Renal pelvis (tissue), 1 donor: ENCODE measurements at regions not wholly inside any gene's neighbourhood (a gene's known extent, or its start where the extent isn't known, plus 50 kb on each side); places are given as distances from the start of the nearest gene placed in this dataset.
"Not testable (repeated sequence)": the region's sequence is repeated elsewhere in the genome, so short reads cannot be mapped to it uniquely, and the experiment has no call there.

Experiments
- DNase-seq: peaks from one replicate; pipeline ENCODE4 v3.0.0-alpha.2; 2013

- no peak for DNase-seq
These were observed 81.6 kb upstream of the KLF4 start for GRCh38 chr9:107571148-107571547.

- no peak for DNase-seq
These were observed 79.6 kb upstream of the KLF4 start for GRCh38 chr9:107569174-107569573.

- not testable (repeated sequence) for DNase-seq
These were observed 78.8 kb upstream of the KLF4 start for GRCh38 chr9:107568406-107568805.

- DNase-seq: no peak
These were observed 77.9 kb upstream of the KLF4 start for GRCh38 chr9:107567462-107567861.

DNA sequence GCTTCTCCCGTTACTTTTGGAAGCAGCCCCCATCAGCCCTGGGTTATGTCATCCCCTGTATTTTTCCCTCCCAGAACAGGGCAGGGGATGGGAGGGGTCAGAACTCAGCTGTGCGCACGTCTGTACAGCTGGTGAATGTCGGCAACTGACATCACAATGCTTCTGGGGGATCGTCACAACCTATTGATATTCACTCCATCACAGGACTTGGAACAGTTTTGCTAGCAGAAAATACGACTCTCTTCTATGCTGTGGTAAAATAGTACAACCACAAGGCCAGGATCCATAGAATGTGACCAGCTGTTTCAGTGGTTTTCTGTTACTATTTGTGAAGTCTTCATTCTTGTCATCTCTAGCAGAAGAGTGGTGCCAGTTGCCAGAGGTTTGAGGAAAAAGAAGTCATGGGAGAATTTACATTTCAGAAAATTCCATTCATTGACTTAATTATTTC, 77.1 kb upstream of the KLF4 start:
- DNase-seq: no peak

DNA sequence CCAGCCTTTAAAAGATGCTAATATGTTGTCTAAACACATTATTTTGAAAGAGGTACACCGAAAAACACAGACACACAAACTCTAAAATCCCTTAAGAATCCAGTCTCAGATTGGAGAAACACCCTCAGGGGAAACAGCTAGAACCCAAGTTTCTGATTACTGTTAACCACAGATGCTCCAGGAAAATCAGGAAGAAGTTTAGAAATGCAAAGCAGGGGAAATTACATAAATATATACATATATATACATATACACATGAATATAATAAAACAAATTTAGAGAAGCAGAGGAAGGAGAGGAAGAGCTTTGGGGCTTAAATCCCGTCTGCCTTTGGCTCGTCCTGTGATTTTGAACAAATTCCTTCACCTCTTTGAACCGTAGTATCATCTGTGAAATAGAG, 73.2 kb upstream of the KLF4 start:
- DNase-seq: no peak

DNA sequence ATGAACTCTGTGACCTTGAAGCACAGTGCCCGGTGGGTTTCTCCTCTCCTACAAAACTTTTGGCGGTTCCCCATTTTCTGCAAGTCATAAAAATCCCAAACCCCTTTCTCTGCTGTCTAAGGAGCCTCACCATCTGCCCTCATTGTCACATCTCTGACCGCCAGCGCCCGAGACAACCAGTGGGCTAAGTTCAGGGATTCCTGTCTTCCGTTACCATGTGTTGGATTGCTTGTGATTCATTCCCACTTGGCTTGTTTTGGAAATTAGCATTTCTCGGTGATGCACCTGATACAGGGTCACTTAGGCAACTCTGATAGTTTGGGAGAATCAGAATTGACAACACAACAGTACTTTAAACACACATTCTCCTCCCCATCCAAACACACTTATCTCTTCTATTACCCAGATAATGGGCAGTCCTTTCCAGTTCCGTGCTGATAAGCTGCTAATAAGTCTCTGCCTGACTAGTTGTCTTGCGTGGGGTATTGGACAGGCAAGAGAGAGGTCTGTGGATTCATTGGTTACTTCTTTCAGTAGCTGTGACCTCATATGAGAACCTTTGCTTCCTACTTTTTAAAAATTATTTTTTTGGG, 70.0 kb upstream of the KLF4 start:
- no peak for DNase-seq

GRCh38 chr9:107557236-107557990, 67.8 kb upstream of the KLF4 start:
- no peak for DNase-seq

DNA sequence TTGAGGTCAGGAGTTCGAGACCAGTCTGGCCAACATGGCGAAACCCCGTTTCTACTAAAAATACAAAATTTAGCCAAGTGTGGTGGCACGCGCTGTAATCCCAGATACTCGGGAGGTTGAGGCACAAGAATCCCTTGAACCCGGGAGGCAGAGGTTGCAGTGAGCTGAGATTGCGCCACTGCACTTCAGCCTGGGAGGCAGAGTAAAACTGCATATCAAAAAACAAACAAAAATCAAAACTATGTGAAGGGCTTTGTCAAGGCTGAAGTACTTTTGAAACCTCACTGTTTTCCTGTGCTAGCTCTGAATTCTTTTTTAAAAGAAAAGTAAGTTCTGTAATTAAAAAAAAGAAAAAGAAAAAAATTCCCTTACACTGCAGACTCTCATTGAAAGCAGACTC, 65.1 kb upstream of the KLF4 start:
- no peak for DNase-seq

GRCh38 chr9:107548298-107549142, 59.0 kb upstream of the KLF4 start:
- DNase-seq: no peak

GRCh38 chr9:107547772-107548297, 58.3 kb upstream of the KLF4 start:
- DNase-seq: no peak

DNA sequence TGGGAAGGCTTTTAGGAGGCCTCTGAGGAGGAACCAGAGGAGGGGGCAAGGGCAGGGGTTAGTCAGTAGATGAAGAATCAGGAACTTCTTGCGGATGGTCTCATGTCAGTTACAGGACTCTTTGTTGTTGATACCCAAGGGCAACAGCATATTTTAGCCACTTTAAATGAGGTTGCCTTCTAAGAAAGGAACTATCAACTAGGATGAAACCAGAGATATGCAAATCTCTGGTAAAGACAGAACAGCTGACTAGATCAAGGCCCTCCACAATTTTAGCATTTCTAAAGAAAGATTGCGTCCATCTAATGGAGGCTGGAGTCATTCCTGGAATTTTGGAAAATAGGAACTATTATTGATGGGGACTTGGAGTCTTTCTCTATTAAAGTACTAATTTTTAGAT, 57.7 kb upstream of the KLF4 start:
- no peak for DNase-seq

DNA sequence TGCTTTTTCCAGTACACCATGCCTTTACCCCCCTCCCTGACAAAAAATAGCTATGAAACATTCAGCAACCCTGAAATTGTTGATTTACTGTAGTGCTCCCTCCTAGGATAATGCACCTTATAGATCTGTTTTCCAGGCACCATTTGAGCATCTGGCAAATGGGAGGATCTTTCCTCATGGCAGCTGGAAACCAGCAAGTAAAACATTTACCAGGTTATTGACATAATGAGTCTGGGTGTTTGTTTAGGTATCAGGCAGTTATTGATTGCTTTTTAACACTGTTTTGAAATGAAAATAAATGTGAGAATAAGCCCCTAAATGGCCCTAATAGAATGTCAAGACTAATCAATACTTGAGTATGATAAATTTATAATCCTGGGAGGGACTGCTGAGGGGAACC, 57.3 kb upstream of the KLF4 start:
- no peak for DNase-seq

- DNase-seq: no peak
These were observed 55.5 kb upstream of the KLF4 start for GRCh38 chr9:107545036-107545435.

DNA sequence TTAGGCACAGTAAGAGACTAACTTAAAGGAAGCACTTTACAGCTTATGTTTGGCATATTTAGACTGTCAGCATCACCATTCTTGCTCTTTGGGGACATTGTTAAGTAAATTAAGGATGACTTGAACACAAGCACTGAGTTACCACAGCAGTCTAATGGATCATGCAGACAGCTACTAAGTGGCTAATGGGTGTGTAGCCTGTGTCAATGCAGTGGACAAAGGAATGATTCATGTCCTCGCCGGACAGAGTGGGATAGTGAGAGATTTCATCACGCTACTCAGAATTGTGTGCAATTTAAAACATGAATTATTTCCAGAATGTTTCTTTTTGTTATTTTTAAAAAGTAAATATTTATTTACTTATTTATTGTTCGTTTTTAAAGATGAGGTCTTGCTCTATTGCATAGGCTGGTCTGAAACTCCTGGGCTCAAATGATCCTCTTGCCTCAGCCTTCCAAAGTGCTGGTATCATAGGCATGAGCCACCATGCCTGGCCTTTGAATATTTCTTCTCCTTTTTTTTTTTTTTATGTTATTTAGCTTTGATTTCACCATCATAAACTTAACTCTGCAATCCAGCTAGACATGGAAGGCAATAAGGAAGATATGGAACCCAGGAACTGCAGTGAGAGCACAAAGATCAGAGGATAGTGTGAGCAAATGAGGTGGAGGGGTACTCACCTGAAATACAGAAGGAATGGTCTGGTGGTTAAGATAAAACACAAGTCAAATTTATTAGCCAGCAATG, 53.0 kb upstream of the KLF4 start:
- DNase-seq: no peak

- DNase-seq: no peak
These were observed 52.0 kb upstream of the KLF4 start for GRCh38 chr9:107541523-107541922.

DNA sequence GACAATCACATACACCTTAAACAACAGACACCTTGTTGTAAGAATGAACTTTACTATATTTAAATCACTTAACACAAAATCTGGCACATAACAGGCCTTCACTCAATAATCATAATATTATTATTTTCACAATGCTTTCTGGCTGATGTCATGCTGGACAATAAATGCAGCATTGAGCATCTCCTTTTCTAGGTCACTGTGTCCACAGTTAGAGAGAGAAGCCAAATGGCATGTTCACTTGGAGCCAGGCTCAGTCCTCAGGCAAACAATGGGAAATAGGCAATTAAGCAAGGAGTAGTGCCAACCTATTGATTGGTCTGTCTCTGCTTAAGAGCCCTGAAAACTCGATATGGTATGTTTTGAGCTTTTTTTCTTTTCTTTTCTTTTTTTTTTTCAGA, 50.6 kb upstream of the KLF4 start:
- DNase-seq: no peak

DNA sequence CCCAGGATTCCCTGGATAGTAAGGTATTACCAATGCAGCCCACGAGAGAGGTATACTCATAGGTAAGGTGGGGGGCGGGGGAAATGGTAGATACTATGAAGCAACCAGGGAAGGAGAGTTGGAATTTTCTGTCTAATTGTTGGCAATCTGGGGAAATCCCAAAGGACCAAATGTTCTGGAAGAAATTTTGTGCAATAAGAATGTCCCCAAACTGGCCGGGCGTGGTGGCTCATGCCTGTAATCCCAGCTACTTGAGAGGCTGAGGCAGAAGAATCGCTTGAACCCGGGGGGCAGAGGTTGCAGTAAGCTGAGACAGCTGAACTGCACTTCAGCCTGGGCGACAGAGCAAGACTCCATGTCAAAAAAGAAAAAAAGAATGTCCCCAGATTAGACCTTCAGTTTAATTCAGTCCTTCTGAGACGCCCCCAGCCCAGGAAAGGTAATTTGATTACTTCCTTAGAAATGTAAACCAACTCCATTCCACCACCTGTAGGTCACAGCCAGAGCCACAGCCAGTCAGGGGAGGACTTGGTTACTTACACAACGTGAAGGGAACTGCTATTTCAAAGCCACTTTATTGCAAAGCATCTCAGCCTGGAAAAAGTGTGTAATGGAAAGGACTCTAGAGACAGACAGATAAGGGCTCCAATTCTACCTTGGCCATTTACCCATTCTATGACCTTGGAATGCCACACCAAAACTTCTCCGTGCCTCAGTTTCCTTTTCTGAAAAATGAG, 50.0 kb upstream of the KLF4 start:
- peak; percentile 24 for DNase-seq
